ENCODE measurements at regions not wholly inside any gene's neighbourhood (a gene's known extent, or its start where the extent isn't known, plus 50 kb on each side); places are given as distances from the start of the nearest gene placed in this dataset.

- TF ChIP-seq, protein P1, sequence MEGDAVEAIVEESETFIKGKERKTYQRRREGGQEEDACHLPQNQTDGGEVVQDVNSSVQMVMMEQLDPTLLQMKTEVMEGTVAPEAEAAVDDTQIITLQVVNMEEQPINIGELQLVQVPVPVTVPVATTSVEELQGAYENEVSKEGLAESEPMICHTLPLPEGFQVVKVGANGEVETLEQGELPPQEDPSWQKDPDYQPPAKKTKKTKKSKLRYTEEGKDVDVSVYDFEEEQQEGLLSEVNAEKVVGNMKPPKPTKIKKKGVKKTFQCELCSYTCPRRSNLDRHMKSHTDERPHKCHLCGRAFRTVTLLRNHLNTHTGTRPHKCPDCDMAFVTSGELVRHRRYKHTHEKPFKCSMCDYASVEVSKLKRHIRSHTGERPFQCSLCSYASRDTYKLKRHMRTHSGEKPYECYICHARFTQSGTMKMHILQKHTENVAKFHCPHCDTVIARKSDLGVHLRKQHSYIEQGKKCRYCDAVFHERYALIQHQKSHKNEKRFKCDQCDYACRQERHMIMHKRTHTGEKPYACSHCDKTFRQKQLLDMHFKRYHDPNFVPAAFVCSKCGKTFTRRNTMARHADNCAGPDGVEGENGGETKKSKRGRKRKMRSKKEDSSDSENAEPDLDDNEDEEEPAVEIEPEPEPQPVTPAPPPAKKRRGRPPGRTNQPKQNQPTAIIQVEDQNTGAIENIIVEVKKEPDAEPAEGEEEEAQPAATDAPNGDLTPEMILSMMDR (IDR thresholded peaks at IDR 0.05), result no peak
- TF ChIP-seq EZH2 (IDR thresholded peaks at IDR 0.05) (no peak), EZH2phosphoT487 (IDR thresholded peaks at IDR 0.05) (no peak)
Observed at GRCh38 chr15:29349196-29349595, 79.6 kb upstream of the NSMCE3 start.
